ENCODE measurements at regions not wholly inside any gene's neighbourhood (a gene's known extent, or its start where the extent isn't known, plus 50 kb on each side); places are given as distances from the start of the nearest gene placed in this dataset.

DNA sequence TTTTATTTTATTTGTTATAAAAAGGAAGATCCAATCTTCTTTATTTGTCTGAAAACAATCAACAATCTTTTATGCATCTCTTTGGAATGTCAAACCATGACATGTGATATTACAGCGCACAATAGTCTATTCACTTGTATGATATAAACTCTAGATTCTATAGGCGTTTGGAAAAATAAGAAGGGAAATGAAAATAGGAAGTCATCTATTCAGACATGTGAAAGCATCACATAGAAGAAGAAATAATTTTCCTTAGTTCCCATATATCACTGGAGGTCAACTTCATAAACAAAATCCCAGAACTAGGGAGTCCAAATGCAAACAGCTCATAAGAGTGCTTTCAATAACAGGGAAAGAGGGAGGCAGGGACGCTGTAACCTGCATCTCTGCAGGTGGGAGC lies 139.5 kb upstream of the RASGEF1B start:
- H3K4me1 ChIP-seq (ENCODE audit: control insufficient read depth, insufficient read depth, low read length) = no peaks in the 10 kb centered on the region
- no peak overlapping the region for H3K27ac ChIP-seq (ENCODE audit: low read length)

DNA sequence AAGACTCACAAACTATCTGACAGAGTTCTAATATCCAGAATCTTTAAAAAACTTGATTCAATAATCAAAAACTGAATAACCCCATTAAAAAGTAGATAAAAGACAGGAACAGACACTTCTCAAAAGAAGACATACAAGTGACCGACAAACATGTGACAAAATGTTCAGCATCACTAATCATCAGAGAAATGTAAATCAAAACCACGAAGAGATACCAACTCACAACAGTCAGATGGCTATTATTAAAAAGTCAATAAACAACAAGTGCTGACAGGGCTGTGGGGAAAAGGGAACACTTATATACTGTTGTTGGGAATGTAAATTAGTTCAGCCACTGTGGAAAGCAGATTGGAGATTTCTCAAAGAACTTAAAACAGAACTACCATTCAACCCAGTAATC lies 138.1 kb upstream of the RASGEF1B start:
- H3K27ac ChIP-seq (ENCODE audit: low read length) = no peak overlapping the region
- H3K9me3 ChIP-seq (ENCODE audit: control insufficient read depth in 2 of 2, low read length in 2 of 2) = peaks cover 0 to 3% of the 10 kb centered on the region in 2 donors
- no peak overlapping the region for H3K4me3 ChIP-seq (ENCODE audit: low read length in 2 of 2)
- H3K4me1 ChIP-seq (ENCODE audit: control insufficient read depth, insufficient read depth, low read length) = no peaks in the 10 kb centered on the region
- H3K27me3 ChIP-seq (ENCODE audit: control insufficient read depth in 1 of 2, insufficient read depth in 2 of 2, low read length in 2 of 2) = no peaks in the 10 kb centered on the region
- H3K36me3 ChIP-seq (ENCODE audit: control insufficient read depth in 2 of 2, insufficient read depth in 2 of 2, low read length in 2 of 2) = no peaks in the 10 kb centered on the region
- H3K9ac ChIP-seq (ENCODE audit: low read length in 2 of 2) = no peak overlapping the region

More for the DNA sequence above, 139.5 kb upstream of the RASGEF1B start:
- Histone ChIP-seq H3K36me3 (ENCODE audit: control insufficient read depth in 2 of 2, insufficient read depth in 2 of 2, low read length in 2 of 2) (no peaks in the 10 kb centered on the region), H3K9me3 (ENCODE audit: control insufficient read depth in 2 of 2, low read length in 2 of 2) (peaks cover 0 to 3% of the 10 kb centered on the region in 2 donors), H3K27me3 (ENCODE audit: control insufficient read depth in 1 of 2, insufficient read depth in 2 of 2, low read length in 2 of 2) (no peaks in the 10 kb centered on the region), H3K9ac (ENCODE audit: low read length in 2 of 2) (no peak overlapping the region), H3K4me3 (ENCODE audit: low read length in 2 of 2) (no peak overlapping the region)

DNA sequence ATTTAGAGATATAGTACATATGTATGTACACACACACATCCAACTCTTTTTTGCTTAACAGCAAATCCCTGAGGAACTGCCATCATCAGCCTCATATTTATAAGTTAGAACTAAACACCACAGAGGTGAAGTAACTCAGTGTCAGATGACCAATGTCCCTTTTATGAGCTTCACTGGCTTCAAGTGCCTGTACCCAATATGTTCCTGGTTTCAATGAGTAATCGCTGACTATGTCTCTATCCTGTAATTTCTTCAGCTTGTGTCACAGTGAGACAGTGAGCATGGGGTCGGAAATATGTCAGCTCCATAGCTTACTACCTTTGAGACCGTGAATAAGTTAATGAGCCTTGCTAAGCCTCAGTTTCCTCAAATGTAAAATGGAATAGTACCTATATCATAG lies 136.2 kb upstream of the RASGEF1B start:
- no peak overlapping the region for H3K27ac ChIP-seq (ENCODE audit: low read length)
- H3K9me3 ChIP-seq (ENCODE audit: control insufficient read depth in 2 of 2, low read length in 2 of 2) = no peaks in the 10 kb centered on the region

DNA sequence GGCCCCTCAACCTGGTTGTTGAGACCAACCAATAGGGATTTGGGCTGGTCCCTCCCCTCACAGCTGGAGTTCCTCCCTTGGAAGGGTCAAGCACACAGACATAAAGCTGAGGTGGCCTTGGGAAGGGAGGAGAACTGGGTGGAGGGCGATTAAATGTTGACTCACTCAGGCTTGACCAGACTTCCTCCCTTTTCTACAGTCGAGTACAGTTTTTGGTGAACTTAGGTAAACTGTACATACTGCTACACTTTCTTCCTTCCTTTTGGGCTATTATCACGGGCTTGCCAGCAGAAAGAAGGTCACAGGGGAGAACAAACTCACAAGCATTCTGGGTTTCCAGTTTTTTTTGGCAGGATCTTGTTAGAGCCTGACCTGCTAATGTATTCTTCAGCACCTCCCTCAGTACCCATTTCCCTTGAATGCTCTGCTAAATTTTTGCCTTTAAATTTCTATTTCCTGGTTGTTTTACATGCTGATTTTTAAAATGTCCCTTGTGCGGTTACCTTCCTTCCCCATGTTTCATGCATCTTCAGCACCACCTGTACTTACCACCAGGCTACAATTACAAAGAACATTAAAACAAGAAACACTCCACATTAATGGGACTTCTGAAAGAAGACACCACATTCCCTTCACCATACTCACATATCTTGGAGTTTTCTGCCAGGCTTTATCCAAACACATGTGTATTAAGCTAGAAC lies 135.2 kb upstream of the RASGEF1B start:
- Histone ChIP-seq H3K4me1 (ENCODE audit: control insufficient read depth, insufficient read depth, low read length) (no peaks in the 10 kb centered on the region), H3K9ac (ENCODE audit: low read length in 2 of 2) (no peak overlapping the region), H3K9me3 (ENCODE audit: control insufficient read depth in 2 of 2, low read length in 2 of 2) (no peaks in the 10 kb centered on the region), H3K27me3 (ENCODE audit: control insufficient read depth in 1 of 2, insufficient read depth in 2 of 2, low read length in 2 of 2) (no peaks in the 10 kb centered on the region), H3K4me3 (ENCODE audit: low read length in 2 of 2) (no peak overlapping the region), H3K36me3 (ENCODE audit: control insufficient read depth in 2 of 2, insufficient read depth in 2 of 2, low read length in 2 of 2) (no peaks in the 10 kb centered on the region), H3K27ac (ENCODE audit: low read length) (no peak overlapping the region)

More for the DNA sequence above, 136.2 kb upstream of the RASGEF1B start:
- H3K9ac ChIP-seq (ENCODE audit: low read length in 2 of 2) = no peak overlapping the region
- no peaks in the 10 kb centered on the region for H3K36me3 ChIP-seq (ENCODE audit: control insufficient read depth in 2 of 2, insufficient read depth in 2 of 2, low read length in 2 of 2)
- no peaks in the 10 kb centered on the region for H3K4me1 ChIP-seq (ENCODE audit: control insufficient read depth, insufficient read depth, low read length)
- H3K4me3 ChIP-seq (ENCODE audit: low read length in 2 of 2) = no peak overlapping the region
- H3K27me3 ChIP-seq (ENCODE audit: control insufficient read depth in 1 of 2, insufficient read depth in 2 of 2, low read length in 2 of 2) = no peaks in the 10 kb centered on the region

DNA sequence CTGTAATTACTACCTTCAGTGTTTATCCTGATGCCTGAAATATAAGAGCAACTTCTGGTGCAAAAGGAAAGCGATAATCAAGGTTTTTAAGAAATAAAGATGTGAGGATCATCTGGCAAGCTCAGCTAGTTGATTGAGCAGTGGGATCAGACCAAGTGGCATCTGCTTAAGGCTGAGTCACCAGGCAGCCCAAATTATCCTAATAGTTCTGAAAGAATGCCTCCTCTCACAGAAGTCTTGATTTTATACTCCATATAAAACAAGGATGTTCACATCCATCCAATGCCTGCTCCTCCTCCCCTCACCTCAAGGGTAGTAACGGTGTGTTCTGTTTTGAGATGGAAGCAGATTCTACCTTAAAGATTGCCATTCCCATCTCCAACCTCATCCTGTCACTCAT lies 134.5 kb upstream of the RASGEF1B start:
- Histone ChIP-seq H3K9me3 (ENCODE audit: control insufficient read depth in 2 of 2, low read length in 2 of 2) (no peaks in the 10 kb centered on the region), H3K9ac (ENCODE audit: low read length in 2 of 2) (no peak overlapping the region), H3K36me3 (ENCODE audit: control insufficient read depth in 2 of 2, insufficient read depth in 2 of 2, low read length in 2 of 2) (no peaks in the 10 kb centered on the region), H3K27me3 (ENCODE audit: control insufficient read depth in 1 of 2, insufficient read depth in 2 of 2, low read length in 2 of 2) (no peaks in the 10 kb centered on the region), H3K4me1 (ENCODE audit: control insufficient read depth, insufficient read depth, low read length) (no peaks in the 10 kb centered on the region), H3K27ac (ENCODE audit: low read length) (no peak overlapping the region), H3K4me3 (ENCODE audit: low read length in 2 of 2) (no peak overlapping the region)

DNA sequence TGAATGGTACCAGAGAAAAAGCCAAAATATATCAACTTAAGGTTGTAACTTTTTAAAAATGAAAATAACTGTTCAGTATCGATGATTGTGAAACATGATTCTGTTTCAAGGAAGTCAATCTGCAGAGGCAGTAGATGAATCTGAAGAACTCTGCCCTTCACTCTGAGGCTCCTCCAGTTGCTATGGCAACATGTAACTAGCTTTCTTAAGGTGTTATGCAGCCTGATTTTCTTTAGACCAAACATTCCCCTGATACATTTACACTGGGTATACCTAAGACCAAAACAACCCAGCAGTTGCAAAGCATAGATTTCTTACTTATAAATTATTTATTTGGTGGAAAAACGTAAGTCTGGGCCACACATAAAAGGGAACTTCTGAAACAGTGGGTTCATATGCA lies 133.6 kb upstream of the RASGEF1B start:
- Histone ChIP-seq H3K27me3 (ENCODE audit: control insufficient read depth in 1 of 2, insufficient read depth in 2 of 2, low read length in 2 of 2) (no peaks in the 10 kb centered on the region), H3K27ac (ENCODE audit: low read length) (no peak overlapping the region), H3K4me3 (ENCODE audit: low read length in 2 of 2) (no peak overlapping the region), H3K9me3 (ENCODE audit: control insufficient read depth in 2 of 2, low read length in 2 of 2) (no peaks in the 10 kb centered on the region), H3K9ac (ENCODE audit: low read length in 2 of 2) (no peak overlapping the region), H3K36me3 (ENCODE audit: control insufficient read depth in 2 of 2, insufficient read depth in 2 of 2, low read length in 2 of 2) (no peaks in the 10 kb centered on the region), H3K4me1 (ENCODE audit: control insufficient read depth, insufficient read depth, low read length) (peaks cover 8% of the 10 kb centered on the region)

DNA sequence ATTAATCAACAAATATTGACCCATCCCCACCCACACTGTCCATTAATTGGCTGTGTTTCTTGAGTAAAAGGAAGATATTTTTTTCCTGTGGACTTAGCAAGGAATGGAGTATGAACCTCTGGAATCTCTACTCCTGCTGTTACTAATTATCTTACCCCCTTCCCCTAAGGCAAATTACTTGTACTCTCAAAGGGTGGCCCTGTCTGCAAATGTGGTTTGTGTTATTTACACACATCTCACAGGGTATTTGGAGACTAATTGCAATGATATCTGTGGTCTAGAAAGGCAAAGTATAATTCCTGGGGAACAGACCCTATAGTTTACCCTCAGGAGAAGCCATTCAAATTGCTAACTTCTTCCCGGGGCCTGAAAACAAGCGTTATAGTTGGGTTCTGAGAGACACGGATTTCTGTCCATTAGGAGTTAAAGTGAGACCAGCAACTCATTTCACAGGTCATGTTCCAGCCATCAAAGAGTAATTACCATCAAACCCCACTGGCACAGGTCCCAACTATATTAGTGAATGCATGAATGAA lies 133.0 kb upstream of the RASGEF1B start:
- peaks cover 9% of the 10 kb centered on the region for H3K4me1 ChIP-seq (ENCODE audit: control insufficient read depth, insufficient read depth, low read length)
- H3K9ac ChIP-seq (ENCODE audit: low read length in 2 of 2) = no peak overlapping the region
- no peak overlapping the region for H3K4me3 ChIP-seq (ENCODE audit: low read length in 2 of 2)
- no peaks in the 10 kb centered on the region for H3K9me3 ChIP-seq (ENCODE audit: control insufficient read depth in 2 of 2, low read length in 2 of 2)
- H3K27me3 ChIP-seq (ENCODE audit: control insufficient read depth in 1 of 2, insufficient read depth in 2 of 2, low read length in 2 of 2) = no peaks in the 10 kb centered on the region
- no peak overlapping the region for H3K27ac ChIP-seq (ENCODE audit: low read length)
- H3K36me3 ChIP-seq (ENCODE audit: control insufficient read depth in 2 of 2, insufficient read depth in 2 of 2, low read length in 2 of 2) = no peaks in the 10 kb centered on the region

DNA sequence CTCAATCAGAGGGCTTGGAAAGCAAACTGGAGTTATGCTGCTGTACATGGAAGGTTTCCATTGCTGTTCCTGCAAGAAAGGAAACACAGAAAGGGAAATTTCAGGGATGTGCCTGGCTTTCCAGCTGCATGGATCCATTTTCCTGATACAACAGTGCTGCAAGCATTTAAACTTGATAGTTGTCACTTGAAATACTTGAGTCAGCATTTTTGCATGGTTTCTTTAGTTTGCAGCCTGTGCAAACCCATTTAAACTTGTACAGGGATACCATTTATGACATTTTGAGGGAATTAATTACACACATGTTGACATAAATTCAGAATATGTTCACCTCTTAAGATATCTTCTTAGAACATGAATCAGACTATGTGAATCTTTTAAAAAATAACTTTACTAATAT lies 131.1 kb upstream of the RASGEF1B start:
- H3K4me1 ChIP-seq (ENCODE audit: control insufficient read depth, insufficient read depth, low read length) = peaks cover 9% of the 10 kb centered on the region
- H3K27ac ChIP-seq (ENCODE audit: low read length) = no peak overlapping the region
- no peak overlapping the region for H3K9ac ChIP-seq (ENCODE audit: low read length in 2 of 2)
- no peaks in the 10 kb centered on the region for H3K36me3 ChIP-seq (ENCODE audit: control insufficient read depth in 2 of 2, insufficient read depth in 2 of 2, low read length in 2 of 2)
- H3K4me3 ChIP-seq (ENCODE audit: low read length in 2 of 2) = no peak overlapping the region
- no peaks in the 10 kb centered on the region for H3K27me3 ChIP-seq (ENCODE audit: control insufficient read depth in 1 of 2, insufficient read depth in 2 of 2, low read length in 2 of 2)
- H3K9me3 ChIP-seq (ENCODE audit: control insufficient read depth in 2 of 2, low read length in 2 of 2) = peaks cover 3 to 4% of the 10 kb centered on the region in 2 donors

DNA sequence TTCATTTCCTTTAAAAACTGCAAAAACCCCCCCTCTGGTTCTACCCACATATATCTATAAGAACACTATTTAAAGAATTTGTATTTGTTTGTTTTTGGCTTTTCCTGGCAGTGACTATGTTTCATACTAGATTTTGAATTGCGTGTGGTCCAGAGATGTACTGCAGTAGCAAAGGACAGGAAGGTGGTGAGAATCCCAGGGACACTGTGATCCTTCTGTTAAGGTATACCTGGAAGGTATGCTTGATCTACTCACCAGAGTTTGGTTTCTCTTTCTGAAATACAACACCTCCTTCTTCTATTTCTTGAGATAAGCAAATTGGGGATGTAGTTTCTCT lies 129.6 kb upstream of the RASGEF1B start:
- Histone ChIP-seq H3K4me1 (ENCODE audit: control insufficient read depth, insufficient read depth, low read length) (peaks cover 9% of the 10 kb centered on the region), H3K27me3 (ENCODE audit: control insufficient read depth in 1 of 2, insufficient read depth in 2 of 2, low read length in 2 of 2) (no peaks in the 10 kb centered on the region)

DNA sequence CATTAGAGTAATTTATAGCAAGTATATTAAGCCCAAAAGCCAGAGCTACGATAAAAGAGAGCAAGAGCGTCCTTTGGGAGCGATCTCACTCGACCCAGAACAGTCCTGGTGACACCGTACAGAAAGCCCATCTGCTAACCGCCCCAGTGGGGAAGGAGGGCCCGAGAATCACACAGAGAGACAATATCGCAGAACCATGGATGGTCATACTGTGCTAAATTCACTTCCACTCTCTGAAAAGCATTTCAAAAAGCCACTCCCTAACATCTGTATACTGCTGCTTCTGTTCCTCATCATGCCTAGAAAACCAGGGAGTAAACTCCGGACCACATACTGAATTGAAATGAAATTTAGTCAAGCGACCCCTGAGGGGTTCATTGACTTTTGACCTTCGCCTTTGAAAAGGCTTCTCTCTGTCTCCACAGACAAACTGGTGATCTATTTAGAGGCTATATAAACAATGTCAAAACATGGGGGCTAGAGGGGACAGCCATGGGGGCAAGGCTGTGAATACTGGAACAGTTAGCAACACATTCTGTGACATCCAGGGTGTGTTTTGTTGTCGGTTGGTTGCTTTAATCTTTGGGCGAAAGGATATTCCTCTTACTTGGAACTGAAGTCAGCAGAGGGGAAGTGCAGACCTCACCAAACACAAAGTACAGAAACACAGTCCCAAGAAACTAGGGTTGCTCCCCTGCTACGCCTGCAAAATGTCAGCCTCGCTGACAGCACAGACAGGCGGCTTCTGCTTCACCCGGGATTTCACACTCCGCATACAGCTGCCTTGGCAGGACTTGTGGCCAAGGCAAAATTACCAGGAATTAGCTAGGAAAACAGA lies 129.0 kb upstream of the RASGEF1B start:
- peaks cover 9% of the 10 kb centered on the region for H3K4me1 ChIP-seq (ENCODE audit: control insufficient read depth, insufficient read depth, low read length)
- peak overlapping the region; percentile 20 for H3K27ac ChIP-seq (ENCODE audit: low read length)
- H3K27me3 ChIP-seq (ENCODE audit: control insufficient read depth in 1 of 2, insufficient read depth in 2 of 2, low read length in 2 of 2) = no peaks in the 10 kb centered on the region
- H3K36me3 ChIP-seq (ENCODE audit: control insufficient read depth in 2 of 2, insufficient read depth in 2 of 2, low read length in 2 of 2) = no peaks in the 10 kb centered on the region
- peaks cover 3 to 4% of the 10 kb centered on the region in 2 donors for H3K9me3 ChIP-seq (ENCODE audit: control insufficient read depth in 2 of 2, low read length in 2 of 2)
- H3K4me3 ChIP-seq (ENCODE audit: low read length in 2 of 2) = peak overlapping the region in 1 of 2 donors; percentile 40
- H3K9ac ChIP-seq (ENCODE audit: low read length in 2 of 2) = no peak overlapping the region

More for the DNA sequence above, 129.6 kb upstream of the RASGEF1B start:
- no peak overlapping the region for H3K9ac ChIP-seq (ENCODE audit: low read length in 2 of 2)
- H3K4me3 ChIP-seq (ENCODE audit: low read length in 2 of 2) = peak overlapping the region in 1 of 2 donors; percentile 40
- peaks cover 3 to 4% of the 10 kb centered on the region in 2 donors for H3K9me3 ChIP-seq (ENCODE audit: control insufficient read depth in 2 of 2, low read length in 2 of 2)
- H3K27ac ChIP-seq (ENCODE audit: low read length) = no peak overlapping the region
- H3K36me3 ChIP-seq (ENCODE audit: control insufficient read depth in 2 of 2, insufficient read depth in 2 of 2, low read length in 2 of 2) = no peaks in the 10 kb centered on the region

Data from stomach smooth muscle (tissue), 2 donors.